CMK (cell line): ENCODE measurements at regions not wholly inside any gene's neighbourhood (a gene's known extent, or its start where the extent isn't known, plus 50 kb on each side); places are given as distances from the start of the nearest gene placed in this dataset.

Experiments
- DNase-seq: peaks from one replicate; pipeline ENCODE4 v3.0.0-alpha.2; 2010; ENCODE audit warnings: low read depth

GRCh38 chr10:83657487-83657886 is 481.8 kb upstream of the GHITM start:
- no peak for DNase-seq

DNA sequence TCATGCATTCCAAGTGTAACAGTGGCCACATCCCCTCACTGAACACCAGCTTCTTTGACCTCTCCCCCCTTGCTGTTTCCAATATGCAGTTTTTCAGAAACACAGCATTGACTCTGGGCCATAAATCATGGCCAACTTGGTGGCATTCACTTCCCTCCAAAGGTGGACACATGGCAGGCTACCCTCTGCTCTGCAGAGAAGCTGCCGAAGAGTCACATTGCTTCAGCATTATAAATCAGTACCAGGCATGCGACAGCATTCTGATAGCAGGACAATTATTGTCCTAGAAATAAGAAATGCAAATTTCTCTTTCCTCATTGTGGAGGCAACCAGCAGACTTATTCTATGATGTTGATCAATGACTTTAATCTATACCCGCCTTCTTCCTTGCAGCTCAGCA is 475.4 kb upstream of the GHITM start:
- DNase-seq: no peak

DNA sequence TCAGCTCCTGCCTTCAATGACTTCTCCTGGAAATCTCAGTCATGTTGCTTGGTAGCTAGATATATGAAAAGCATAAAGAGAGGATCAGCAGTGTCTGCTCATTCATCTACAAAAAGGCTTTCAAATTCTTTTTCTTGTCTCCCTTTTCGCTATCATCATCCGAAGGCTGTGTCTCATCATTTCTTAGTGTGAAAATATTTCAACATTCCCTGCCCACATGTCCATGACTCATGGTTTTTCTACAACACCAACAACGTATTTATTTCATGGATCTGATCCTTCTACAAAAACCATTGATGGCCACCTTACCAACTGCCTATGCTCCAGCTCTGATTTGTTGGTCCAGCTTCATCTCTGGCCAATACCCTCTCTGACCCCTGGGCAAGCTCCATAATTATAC is 472.5 kb upstream of the GHITM start:
- no peak for DNase-seq

GRCh38 chr10:83667594-83667993 is 471.7 kb upstream of the GHITM start:
- DNase-seq: no peak

- DNase-seq: no peak
These were observed 466.0 kb upstream of the GHITM start for GRCh38 chr10:83673316-83673715.

- DNase-seq: no peak
These were observed 461.5 kb upstream of the GHITM start for GRCh38 chr10:83677795-83678194.

DNA sequence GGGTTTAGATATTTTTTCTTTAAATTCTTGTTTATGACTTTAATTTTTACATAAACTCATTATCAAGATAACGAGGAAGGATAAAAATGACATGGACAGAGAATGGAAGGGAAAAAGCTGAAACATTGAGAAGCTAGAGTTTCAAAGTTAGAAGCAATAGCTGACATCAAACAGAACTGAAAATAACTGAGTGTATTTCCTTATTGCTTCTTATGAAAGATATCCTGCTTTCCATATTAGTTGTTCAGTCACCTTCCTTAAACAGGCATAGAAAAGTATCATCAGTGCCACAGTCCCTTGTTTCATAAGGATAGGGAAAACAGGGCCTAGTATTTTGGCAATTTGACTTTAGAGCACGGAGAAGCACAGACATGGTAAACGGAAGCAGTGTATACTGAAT is 460.5 kb upstream of the GHITM start:
- DNase-seq: no peak

DNA sequence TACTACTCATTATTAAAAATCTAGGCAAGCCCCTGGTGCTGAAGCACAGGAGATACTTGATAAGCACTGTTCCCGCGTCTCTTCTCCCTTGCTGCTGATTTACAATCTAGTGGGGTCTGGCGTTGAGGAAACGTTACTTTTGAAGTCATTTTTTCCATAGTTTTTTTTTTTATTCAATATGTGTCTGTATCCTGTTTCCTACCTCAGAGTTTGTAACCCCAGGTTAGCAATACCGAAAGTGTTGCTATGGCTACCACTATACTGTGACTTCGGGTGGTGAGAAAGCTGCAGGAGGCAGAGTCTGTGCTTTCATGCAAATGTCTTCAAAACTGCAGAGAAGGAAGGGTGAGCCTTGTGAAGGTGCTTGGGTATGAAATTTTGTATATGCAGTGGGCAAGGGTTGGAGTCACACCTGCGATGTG is 458.8 kb upstream of the GHITM start:
- DNase-seq: no peak

- no peak for DNase-seq
These were observed 456.9 kb upstream of the GHITM start for GRCh38 chr10:83682414-83682813.

DNA sequence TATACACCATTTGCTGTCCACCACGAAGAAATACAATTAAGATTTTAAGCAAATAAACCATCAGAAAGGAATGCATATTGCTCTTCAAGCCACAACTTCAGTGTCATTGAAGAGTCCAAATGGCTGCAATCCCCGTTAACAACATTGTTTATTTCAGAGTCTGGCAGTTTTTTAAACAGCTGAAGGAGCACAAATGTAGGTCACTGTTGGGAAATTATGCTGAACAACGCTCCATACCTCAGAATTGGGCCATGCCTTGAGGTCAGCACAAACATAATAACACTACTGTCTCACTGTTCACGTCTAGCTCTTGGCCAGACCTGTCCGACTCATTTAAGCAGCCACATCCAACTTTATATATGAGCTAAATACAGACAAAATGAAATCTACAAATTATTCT is 453.9 kb upstream of the GHITM start:
- DNase-seq: no peak

DNA sequence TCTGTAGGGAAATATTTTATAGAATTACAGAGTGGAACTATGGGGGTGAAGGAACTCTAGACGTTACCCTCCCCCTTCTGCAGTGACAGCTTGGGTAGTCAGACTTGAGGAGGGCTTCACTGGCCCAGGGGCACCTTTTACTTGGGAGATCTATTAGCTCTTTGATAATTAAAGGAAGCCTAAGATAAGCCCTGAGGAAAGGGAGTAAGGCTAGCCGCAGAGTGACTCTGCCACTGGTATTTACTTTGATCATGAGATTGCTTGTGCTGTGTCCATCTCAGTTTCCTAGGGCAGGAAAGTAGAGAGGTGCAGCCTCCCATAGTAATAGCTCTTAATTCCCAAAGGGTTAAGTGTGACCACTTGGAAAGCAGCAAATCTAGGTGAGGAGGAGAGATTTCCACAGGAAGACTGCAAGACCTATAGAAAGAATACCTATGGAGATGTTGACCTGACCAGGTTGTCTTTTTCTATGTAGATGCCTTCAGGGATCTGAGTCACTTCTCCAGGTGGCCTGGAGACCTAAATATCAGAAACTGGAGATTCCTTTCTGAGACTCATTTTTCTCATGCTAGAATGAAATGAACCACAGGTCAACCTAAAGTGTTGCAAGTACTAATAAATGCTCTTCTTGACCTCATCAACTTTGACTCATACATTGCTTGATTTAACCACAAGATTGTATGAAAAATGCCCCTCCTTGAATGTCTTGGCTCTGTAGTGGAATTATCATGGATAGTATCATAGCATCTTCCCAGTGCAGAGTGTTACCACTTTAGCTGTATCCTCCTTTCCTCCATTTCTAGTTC is 447.3 kb upstream of the GHITM start:
- DNase-seq: no peak

DNA sequence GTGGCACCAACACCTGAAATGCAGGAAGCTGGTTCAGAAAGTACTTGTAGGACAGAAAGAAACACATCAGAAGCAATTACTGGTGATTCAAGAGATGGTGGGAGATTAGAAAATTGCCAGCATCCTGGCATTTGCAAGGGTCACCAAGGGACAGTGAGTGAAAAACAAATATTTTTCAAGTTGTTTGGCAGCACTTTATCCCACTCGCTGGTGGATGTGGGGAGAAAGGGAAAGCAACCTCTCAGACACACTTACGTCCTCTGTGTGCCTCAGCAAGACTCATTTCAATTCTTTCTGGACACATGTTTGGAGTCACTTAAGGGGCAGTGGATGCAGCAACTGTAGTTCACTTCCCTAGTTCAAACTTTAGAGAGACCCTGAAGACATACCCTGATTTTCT is 440.4 kb upstream of the GHITM start:
- no peak for DNase-seq

- DNase-seq: no peak
These were observed 437.5 kb upstream of the GHITM start for GRCh38 chr10:83701799-83702198.

DNA sequence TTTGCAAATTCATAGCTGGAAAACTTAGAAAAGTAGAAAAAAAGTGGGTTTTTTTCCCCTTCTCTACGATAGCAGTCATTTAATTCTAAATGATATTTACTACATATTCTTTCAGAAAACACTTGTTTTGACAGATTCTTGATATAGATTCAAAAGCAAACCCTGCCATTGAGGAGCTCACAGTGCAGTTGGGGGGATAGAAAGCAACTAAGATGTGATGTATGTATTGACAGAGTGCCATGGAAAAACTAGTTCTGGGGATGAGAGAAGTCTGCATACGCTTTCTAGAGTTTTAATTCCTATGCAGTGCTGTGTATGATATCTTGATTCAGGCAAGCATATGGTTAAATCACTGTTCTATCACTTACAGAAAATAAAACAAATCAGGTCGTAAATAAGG is 436.6 kb upstream of the GHITM start:
- no peak for DNase-seq

GRCh38 chr10:83706120-83706519 is 433.2 kb upstream of the GHITM start:
- no peak for DNase-seq

DNA sequence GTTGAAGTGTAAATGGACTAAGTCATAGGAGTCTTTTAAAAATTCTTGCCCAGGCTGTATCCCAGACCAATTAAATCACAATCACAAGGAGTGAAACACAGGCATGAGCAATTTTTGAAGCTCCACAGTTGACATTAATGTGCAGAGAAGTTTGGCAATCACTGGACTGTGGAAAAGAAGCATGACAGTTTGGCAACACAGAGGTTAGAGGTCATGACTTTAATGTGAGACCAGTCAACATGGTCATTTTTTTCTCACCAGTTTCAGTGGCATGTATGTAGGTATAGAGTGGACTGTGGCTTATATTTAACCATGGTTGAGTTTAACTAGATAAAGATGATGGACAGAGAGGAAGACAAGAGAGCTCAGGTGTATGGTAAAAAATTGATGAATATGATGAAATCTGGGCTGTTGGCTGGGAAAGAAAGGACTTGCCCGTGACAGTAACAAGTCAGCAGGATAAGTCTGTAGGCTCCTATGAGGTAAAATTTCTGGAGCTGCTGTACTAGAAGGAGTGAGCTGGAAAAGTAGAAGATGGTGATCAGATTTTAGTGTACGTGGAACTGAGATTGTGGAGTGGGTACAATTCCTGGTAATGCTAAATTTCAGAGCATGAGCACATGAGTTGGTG is 432.2 kb upstream of the GHITM start:
- no peak for DNase-seq

GRCh38 chr10:83713423-83713822 is 425.9 kb upstream of the GHITM start:
- no peak for DNase-seq

DNA sequence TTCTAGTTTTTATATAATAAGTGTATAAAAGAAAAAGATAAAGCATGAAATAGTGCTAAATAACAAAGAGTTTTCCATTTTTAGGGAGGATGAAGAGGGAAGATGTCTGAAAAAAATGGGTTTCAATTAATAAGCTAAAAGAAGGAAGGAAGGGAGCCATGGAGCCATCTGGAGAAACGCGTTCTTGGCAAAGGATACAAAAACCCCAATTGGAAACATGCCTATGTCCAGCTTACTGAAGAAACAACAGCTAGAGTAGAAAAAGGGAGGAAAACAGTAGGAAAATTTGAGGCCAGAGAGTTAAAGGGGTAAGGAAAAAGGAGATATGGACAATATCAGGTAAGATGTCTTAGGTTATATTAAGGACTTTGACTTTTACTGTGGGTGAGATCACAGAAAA is 416.2 kb upstream of the GHITM start:
- DNase-seq: no peak

DNA sequence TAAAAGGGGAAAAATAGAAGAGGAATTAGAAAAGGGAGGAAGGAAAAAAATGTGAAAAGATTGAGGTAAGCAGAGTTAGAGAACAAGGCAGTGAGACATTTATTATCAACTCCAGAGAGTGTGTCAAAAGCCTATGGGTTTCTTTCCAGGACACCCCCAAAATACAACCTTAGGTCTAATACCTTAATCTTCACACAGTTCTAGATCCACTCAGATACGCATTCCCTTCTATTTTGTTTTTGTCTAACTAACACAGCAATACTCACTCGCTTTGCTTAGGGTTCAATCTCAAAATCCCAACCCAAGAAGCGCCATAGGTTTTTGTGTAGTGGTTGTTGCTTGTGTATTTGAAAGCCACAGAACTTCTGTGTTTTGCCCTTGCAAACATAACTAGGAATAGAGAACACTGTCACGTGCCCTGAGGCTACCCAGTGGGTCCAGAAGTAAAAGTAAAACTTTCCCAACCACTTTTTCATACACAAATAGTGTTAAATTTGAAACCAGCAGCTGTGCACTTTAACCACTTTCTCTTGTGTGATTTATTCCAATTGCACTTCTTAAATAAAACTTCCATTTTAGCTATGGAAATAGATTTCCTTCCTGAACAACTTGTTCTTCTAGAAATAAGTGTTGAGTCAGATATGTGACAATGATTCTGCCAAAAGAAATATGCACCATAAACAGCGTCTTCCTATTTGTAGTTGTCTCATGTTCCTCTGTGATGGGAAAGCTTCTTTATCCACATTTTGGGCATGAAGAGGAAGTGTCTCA is 414.7 kb upstream of the GHITM start:
- no peak for DNase-seq

DNA sequence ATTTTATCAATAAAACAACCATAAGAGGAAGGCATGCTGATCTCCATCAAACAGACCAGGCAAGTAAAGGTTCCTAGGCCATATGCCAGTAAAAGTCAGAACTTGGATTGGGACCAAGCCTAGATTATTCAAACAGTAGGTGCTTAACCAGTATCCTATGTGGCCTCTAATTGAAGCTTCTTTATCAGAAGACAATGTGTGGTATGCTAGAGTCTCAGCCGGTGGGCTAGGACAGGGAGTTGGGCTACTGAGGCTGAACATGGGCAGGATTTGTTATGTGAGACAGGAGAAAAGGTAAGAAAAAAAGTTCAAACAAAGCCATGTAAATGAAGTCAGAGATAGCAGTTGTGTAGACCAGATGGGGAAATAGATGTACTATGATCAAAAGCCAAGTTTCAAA is 413.7 kb upstream of the GHITM start:
- no peak for DNase-seq

DNA sequence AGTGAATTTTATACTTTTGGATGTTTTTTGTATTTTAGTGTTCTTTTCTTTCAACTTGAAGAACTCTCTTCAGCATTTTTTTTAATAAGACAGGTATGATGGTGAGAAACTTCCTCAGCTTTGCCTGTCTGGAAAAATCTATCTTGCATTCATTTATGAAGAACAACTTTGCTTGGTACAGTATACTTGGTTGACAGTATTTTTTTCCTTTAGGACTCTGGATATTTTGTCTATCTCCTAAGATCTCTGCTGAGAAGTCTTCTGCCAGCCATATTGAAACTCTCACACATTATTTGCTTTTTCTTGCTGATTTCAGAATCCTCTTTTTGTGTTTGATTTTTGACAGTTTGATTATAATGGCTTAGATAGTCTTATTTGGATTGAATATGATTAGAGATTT is 405.0 kb upstream of the GHITM start:
- DNase-seq: no peak

DNA sequence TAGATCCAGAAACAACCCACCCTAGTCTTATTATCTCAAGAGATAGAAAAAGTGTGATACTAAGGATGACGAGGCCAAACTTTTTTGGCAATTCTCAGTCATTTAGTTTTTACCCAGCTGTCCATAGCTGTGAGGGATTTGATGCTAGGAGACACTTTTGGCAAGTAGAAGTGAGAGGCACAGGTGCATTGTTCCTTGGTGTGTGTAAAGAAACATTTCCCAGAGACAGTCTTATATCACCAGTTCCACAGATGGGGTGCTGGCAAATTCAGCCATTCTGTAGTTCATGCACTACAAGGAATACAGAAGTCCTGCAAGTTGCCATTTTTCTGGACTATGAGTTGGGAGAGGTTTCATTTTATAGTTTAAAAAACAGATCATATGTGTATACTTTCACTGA is 403.3 kb upstream of the GHITM start:
- DNase-seq: no peak

DNA sequence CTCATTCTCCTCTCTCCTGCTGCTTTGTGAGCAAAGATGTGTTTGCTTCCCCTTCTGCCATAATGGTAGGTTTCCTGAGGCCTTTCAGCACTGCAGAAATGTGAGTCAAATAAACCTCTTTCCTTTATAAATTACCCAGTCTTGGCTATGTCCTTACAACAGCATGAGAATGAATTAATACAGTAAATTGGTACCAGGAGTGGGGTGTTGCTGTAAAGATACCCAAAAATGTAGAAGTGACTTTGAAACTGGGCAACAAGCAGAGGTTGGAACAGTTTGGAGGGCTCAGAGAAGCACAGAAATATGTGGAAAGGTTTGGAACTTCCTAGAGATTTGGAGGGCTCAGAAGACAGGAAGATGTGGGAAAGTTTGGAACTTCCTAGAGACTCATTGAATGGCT is 388.7 kb upstream of the GHITM start:
- no peak for DNase-seq
